ENCODE measurements at regions not wholly inside any gene's neighbourhood (a gene's known extent, or its start where the extent isn't known, plus 50 kb on each side); places are given as distances from the start of the nearest gene placed in this dataset.

DNA sequence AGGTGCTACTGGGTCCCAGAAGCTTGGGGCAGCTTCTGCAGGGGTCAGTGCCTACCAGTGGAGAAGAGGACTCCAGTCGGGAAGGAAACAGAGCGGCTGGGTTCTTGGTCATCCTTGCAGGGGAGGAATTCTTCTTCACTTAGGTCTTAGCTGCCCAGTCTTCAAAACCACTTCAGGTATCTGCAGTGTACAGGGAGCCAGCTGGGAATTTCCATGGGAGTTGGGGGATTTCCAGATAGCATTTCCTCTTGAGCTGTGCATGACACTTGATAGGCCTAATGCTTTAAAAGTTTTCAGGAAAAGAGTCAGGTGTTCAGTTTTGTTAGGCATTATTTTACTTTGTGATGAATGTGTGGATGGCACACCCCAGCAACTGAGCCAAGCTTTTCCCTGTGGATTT, 58.1 kb upstream of the ENPP6 start:
- Histone ChIP-seq H3K36me3 (no peaks in the 10 kb centered on the region), H3K27me3 (no peaks in the 10 kb centered on the region), H3K4me3 (no peak overlapping the region), H3K9me3 (peaks cover 0 to 12% (median 4%) of the 10 kb centered on the region in 4 donors), H3K27ac (no peak overlapping the region), H3K4me1 (no peaks in the 10 kb centered on the region)
- DNase-seq = peak in 1 of 2 donors; percentile 17
- TF ChIP-seq POLR2A (IDR thresholded peaks at IDR 0.05) = no peak
- TF ChIP-seq EP300 (IDR thresholded peaks at IDR 0.05) = no peak
- no peak for TF ChIP-seq POLR2AphosphoS5 (IDR thresholded peaks at IDR 0.05)
- TF ChIP-seq, protein P1, sequence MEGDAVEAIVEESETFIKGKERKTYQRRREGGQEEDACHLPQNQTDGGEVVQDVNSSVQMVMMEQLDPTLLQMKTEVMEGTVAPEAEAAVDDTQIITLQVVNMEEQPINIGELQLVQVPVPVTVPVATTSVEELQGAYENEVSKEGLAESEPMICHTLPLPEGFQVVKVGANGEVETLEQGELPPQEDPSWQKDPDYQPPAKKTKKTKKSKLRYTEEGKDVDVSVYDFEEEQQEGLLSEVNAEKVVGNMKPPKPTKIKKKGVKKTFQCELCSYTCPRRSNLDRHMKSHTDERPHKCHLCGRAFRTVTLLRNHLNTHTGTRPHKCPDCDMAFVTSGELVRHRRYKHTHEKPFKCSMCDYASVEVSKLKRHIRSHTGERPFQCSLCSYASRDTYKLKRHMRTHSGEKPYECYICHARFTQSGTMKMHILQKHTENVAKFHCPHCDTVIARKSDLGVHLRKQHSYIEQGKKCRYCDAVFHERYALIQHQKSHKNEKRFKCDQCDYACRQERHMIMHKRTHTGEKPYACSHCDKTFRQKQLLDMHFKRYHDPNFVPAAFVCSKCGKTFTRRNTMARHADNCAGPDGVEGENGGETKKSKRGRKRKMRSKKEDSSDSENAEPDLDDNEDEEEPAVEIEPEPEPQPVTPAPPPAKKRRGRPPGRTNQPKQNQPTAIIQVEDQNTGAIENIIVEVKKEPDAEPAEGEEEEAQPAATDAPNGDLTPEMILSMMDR (IDR thresholded peaks at IDR 0.05) = no peak
- intact Hi-C loops (cut with DNase I; ENCODE audit: low total_unique reads) = no loop called here
- WGBS, 5 donors = 84 to 93% (median 88%) methylated on average over 2 of the region's 2 CpGs

DNA sequence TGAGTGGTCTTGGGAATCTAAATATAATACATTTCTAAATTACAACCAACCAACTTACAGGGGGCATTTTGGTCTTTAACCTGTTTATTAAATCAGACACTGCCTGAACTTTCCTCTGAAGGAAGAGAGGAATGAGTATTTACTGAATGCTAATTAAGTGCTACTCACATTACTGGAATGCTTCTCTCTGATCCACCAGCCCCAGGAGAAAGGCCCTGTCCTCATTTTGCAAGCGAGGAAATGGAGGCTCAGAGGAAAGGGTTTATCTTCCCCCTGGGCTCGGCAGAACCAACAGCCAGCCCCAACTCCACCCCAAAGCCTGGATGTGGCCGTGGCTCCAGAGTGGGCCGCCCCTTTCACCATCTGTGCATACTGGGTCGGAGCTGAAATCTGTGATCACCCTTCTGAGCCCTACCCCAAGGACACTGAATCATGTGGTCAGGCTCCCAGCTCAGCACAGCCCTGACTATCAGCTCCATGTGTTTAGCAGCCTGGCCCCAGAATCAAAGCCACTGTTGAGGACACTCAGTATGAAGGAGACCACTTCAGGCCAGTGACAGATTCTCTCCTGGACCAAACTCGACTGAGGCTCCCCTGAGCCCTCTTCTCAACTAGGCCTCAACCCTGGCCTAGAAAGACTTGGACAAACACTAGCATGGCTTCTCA, 56.7 kb upstream of the ENPP6 start:
- DNase-seq = no peak
- TF ChIP-seq EP300 (IDR thresholded peaks at IDR 0.05) (no peak), POLR2A (IDR thresholded peaks at IDR 0.05) (no peak), POLR2AphosphoS5 (IDR thresholded peaks at IDR 0.05) (no peak)
- TF ChIP-seq, protein P1 (IDR thresholded peaks at IDR 0.05) = no peak
- Histone ChIP-seq H3K9me3 (peaks cover 0 to 12% (median 4%) of the 10 kb centered on the region in 4 donors), H3K4me3 (no peak overlapping the region), H3K27ac (no peak overlapping the region), H3K36me3 (no peaks in the 10 kb centered on the region), H3K27me3 (no peaks in the 10 kb centered on the region), H3K4me1 (no peaks in the 10 kb centered on the region)
- intact Hi-C loops (cut with DNase I; ENCODE audit: low total_unique reads) = no loop called here
- 74 to 88% (median 78%) methylated on average over 6 of the region's 6 CpGs for WGBS, 5 donors

GRCh38 chr4:184273166-184274147, 55.8 kb upstream of the ENPP6 start:
- H3K27me3 ChIP-seq = no peaks in the 10 kb centered on the region
- WGBS, 5 donors = 81 to 86% (median 85%) methylated on average over 16 to 17 of the region's 17 CpGs
- intact Hi-C loops (cut with DNase I; ENCODE audit: low total_unique reads) = no loop called here
- H3K9me3 ChIP-seq = peaks cover 0 to 12% (median 4%) of the 10 kb centered on the region in 4 donors
- no peaks in the 10 kb centered on the region for H3K36me3 ChIP-seq
- TF ChIP-seq, protein P1 (IDR thresholded peaks at IDR 0.05) = no peak
- TF ChIP-seq POLR2AphosphoS5 (IDR thresholded peaks at IDR 0.05) = no peak
- TF ChIP-seq EP300 (IDR thresholded peaks at IDR 0.05) = no peak
- TF ChIP-seq POLR2A (IDR thresholded peaks at IDR 0.05) = no peak
- no peak overlapping the region for H3K4me3 ChIP-seq
- no peak overlapping the region for H3K27ac ChIP-seq
- H3K4me1 ChIP-seq = no peaks in the 10 kb centered on the region
- DNase-seq = no peak

GRCh38 chr4:184270808-184271413, 53.2 kb upstream of the ENPP6 start:
- H3K9me3 ChIP-seq = no peaks in the 10 kb centered on the region
- no peaks in the 10 kb centered on the region for H3K36me3 ChIP-seq
- H3K4me3 ChIP-seq = no peak overlapping the region
- WGBS, 5 donors = 93 to 98% (median 94%) methylated on average over 5 of the region's 5 CpGs
- H3K27me3 ChIP-seq = no peaks in the 10 kb centered on the region
- TF ChIP-seq POLR2AphosphoS5 (IDR thresholded peaks at IDR 0.05) (no peak), POLR2A (IDR thresholded peaks at IDR 0.05) (no peak), EP300 (IDR thresholded peaks at IDR 0.05) (no peak)
- TF ChIP-seq, protein P1 (IDR thresholded peaks at IDR 0.05) = no peak
- DNase-seq = no peak
- H3K4me1 ChIP-seq = peaks cover 0 to 16% (median 2%) of the 10 kb centered on the region in 4 donors
- intact Hi-C loops (cut with DNase I; ENCODE audit: low total_unique reads) = no loop called here
- no peak overlapping the region for H3K27ac ChIP-seq
